DND-41 (cell line): ENCODE measurements at regions not wholly inside any gene's neighbourhood (a gene's known extent, or its start where the extent isn't known, plus 50 kb on each side); places are given as distances from the start of the nearest gene placed in this dataset.

ENCODE experiments used
- ATAC-seq: fragments of 200-7000 bp; cut with Tn5 transposase; 3 replicates; pipeline ENCODE4 v1.9.1; 2021; ENCODE audit warnings: low read depth; ENCODE audit not compliant: insufficient read depth
- DNase-seq: peaks from one replicate; pipeline ENCODE4 v3.0.0-alpha.2; 2020
- H2AFZ ChIP-seq: 2 replicates; pipeline ENCODE4 v1.6.0; 2012; ENCODE audit warnings: low read depth, low read length
- H3K27ac ChIP-seq: 2 replicates; pipeline ENCODE4 v1.5.1; 2012; ENCODE audit warnings: low read length, inconsistent platforms
- H3K27me3 ChIP-seq: fragments of 200-600 bp; sonication (generic); 2 replicates; pipeline ENCODE4 v1.6.0; 2012; ENCODE audit warnings: low read length, mild to moderate bottlenecking, inconsistent platforms; ENCODE audit not compliant: insufficient read depth, poor library complexity
- H3K36me3 ChIP-seq: 2 replicates; pipeline ENCODE4 v1.5.1; 2012; ENCODE audit warnings: low read length, inconsistent platforms; ENCODE audit not compliant: insufficient read depth
- H3K4me1 ChIP-seq: 2 replicates; pipeline ENCODE4 v1.5.1; 2012; ENCODE audit warnings: mild to moderate bottlenecking, low read length; ENCODE audit not compliant: insufficient read depth
- H3K4me2 ChIP-seq: 2 replicates; pipeline ENCODE4 v1.6.0; 2012; ENCODE audit warnings: mild to moderate bottlenecking, moderate library complexity, low read length, inconsistent platforms; ENCODE audit not compliant: insufficient read depth
- H3K4me3 ChIP-seq, 2 experiments: fragments of 200-600 bp in 1 of 2; shearing (Covaris generic) in 1 of 2; 2 replicates each; pipeline ENCODE4 v1.5.1; 2012 to 2016; ENCODE audit warnings: inconsistent platforms in 2 of 2, low read length in 2 of 2, mild to moderate bottlenecking in 2 of 2, low read depth in 1 of 2, moderate library complexity in 1 of 2
- H3K79me2 ChIP-seq: 2 replicates; pipeline ENCODE4 v1.6.0; 2012; ENCODE audit warnings: low read length, inconsistent platforms; ENCODE audit not compliant: insufficient read depth
- H3K9ac ChIP-seq: 2 replicates; pipeline ENCODE4 v1.6.0; 2012; ENCODE audit warnings: low read depth, mild to moderate bottlenecking, inconsistent platforms, low read length, moderate library complexity
- H3K9me3 ChIP-seq: 2 replicates; pipeline ENCODE4 v1.5.1; 2012; ENCODE audit warnings: low read length, moderate library complexity, mild to moderate bottlenecking, inconsistent platforms; ENCODE audit not compliant: insufficient read depth, severe bottlenecking
- H4K20me1 ChIP-seq: 2 replicates; pipeline ENCODE4 v1.6.0; 2012; ENCODE audit warnings: low read length; ENCODE audit not compliant: insufficient read depth
- CTCF ChIP-seq: IDR thresholded peaks from 2 replicates; pipeline ENCODE4 v1.5.1; 2012; ENCODE audit warnings: borderline replicate concordance, low read length, moderate library complexity, mild to moderate bottlenecking; ENCODE audit not compliant: poor library complexity, severe bottlenecking; ENCODE audit errors: extremely low read depth
- EZH2 ChIP-seq: IDR thresholded peaks from 3 replicates; pipeline ENCODE4 v1.6.1; 2012; ENCODE audit warnings: borderline replicate concordance, low read depth, mild to moderate bottlenecking, moderate library complexity, low read length, inconsistent platforms; ENCODE audit not compliant: severe bottlenecking

- no peak overlapping the region for H3K27ac ChIP-seq
- H4K20me1 ChIP-seq, result no peaks in the 10 kb centered on the region
- H2AFZ ChIP-seq, result no peak overlapping the region
- DNase-seq (no peak), ATAC-seq (no peak)
- no peaks in the 10 kb centered on the region for H3K27me3 ChIP-seq
- no peaks in the 10 kb centered on the region for H3K9me3 ChIP-seq
- H3K4me2 ChIP-seq, result no peak overlapping the region
- no peak overlapping the region for H3K9ac ChIP-seq
- H3K4me1 ChIP-seq, result no peaks in the 10 kb centered on the region
- H3K79me2 ChIP-seq, result no peaks in the 10 kb centered on the region
- TF ChIP-seq CTCF (no peak), EZH2 (no peak)
- no peak overlapping the region for H3K4me3 ChIP-seq
- H3K36me3 ChIP-seq, result no peaks in the 10 kb centered on the region
Measured at GRCh38 chr12:78324234-78324633, 493.5 kb downstream of the NAV3 start.

GRCh38 chr12:78328524-78328923 lies 497.8 kb downstream of the NAV3 start:
- no peak for TF ChIP-seq CTCF
- TF ChIP-seq EZH2, result no peak
- no peaks in the 10 kb centered on the region for H4K20me1 ChIP-seq
- no peak for ATAC-seq
- H3K9ac ChIP-seq, result no peak overlapping the region
- no peak overlapping the region for H2AFZ ChIP-seq
- H3K27me3 ChIP-seq, result no peaks in the 10 kb centered on the region
- no peaks in the 10 kb centered on the region for H3K36me3 ChIP-seq
- H3K9me3 ChIP-seq, result no peaks in the 10 kb centered on the region
- DNase-seq, result no peak
- no peak overlapping the region for H3K4me3 ChIP-seq
- no peak overlapping the region for H3K4me2 ChIP-seq
- H3K79me2 ChIP-seq, result no peaks in the 10 kb centered on the region
- H3K4me1 ChIP-seq, result no peaks in the 10 kb centered on the region
- H3K27ac ChIP-seq, result no peak overlapping the region

GRCh38 chr12:78330131-78330530 lies 499.4 kb downstream of the NAV3 start:
- no peaks in the 10 kb centered on the region for H3K36me3 ChIP-seq
- H3K79me2 ChIP-seq, result no peaks in the 10 kb centered on the region
- no peak overlapping the region for H3K4me2 ChIP-seq
- no peak overlapping the region for H3K9ac ChIP-seq
- H2AFZ ChIP-seq, result no peak overlapping the region
- no peak overlapping the region for H3K4me3 ChIP-seq
- H4K20me1 ChIP-seq, result no peaks in the 10 kb centered on the region
- H3K27ac ChIP-seq, result no peak overlapping the region
- DNase-seq (no peak), ATAC-seq (no peak)
- H3K9me3 ChIP-seq, result no peaks in the 10 kb centered on the region
- no peaks in the 10 kb centered on the region for H3K27me3 ChIP-seq
- no peaks in the 10 kb centered on the region for H3K4me1 ChIP-seq
- TF ChIP-seq CTCF, result no peak
- TF ChIP-seq EZH2, result no peak

GRCh38 chr12:78331181-78331580 lies 500.5 kb downstream of the NAV3 start:
- TF ChIP-seq CTCF (no peak), EZH2 (no peak)

More at GRCh38 chr12:78331181-78331580, 500.5 kb downstream of the NAV3 start:
- Histone ChIP-seq H3K4me3 (no peak overlapping the region), H2AFZ (no peak overlapping the region), H3K36me3 (no peaks in the 10 kb centered on the region), H3K79me2 (no peaks in the 10 kb centered on the region), H3K27me3 (no peaks in the 10 kb centered on the region), H3K9ac (no peak overlapping the region), H3K4me2 (no peak overlapping the region), H4K20me1 (no peaks in the 10 kb centered on the region), H3K4me1 (no peaks in the 10 kb centered on the region), H3K9me3 (no peaks in the 10 kb centered on the region), H3K27ac (no peak overlapping the region)
- ATAC-seq (no peak), DNase-seq (no peak)
